ENCODE measurements at regions not wholly inside any gene's neighbourhood (a gene's known extent, or its start where the extent isn't known, plus 50 kb on each side); places are given as distances from the start of the nearest gene placed in this dataset.

GRCh38 chr16:52634104-52634503 lies 87.2 kb upstream of the TOX3 start:
- TF ChIP-seq EZH2 (IDR thresholded peaks at IDR 0.05; ENCODE audit: insufficient read depth, low read length) = no peak
- TF ChIP-seq CTCF (IDR thresholded peaks at IDR 0.05; ENCODE audit: insufficient read depth, low read depth, low read length) = no peak

Data from astrocyte (in vitro differentiated cells and primary cell).